Stimulated activated CD4-positive, alpha-beta T cell treated with anti-CD3 and anti-CD28 coated beads, Interleukin-1b, Interleukin-23, amount 100 ng/mL, for 4 hours (primary cell): ENCODE measurements at regions not wholly inside any gene's neighbourhood (a gene's known extent, or its start where the extent isn't known, plus 50 kb on each side); places are given as distances from the start of the nearest gene placed in this dataset.
"Not testable (repeated sequence)": the region's sequence is repeated elsewhere in the genome, so short reads cannot be mapped to it uniquely, and the experiment has no call there.

Experiments
- DNase-seq, 2 donors: peaks; one replicate each; pipeline ENCODE4 v3.0.0-alpha.2; 2020; ENCODE audit warnings: low read depth in 2 of 2

DNA sequence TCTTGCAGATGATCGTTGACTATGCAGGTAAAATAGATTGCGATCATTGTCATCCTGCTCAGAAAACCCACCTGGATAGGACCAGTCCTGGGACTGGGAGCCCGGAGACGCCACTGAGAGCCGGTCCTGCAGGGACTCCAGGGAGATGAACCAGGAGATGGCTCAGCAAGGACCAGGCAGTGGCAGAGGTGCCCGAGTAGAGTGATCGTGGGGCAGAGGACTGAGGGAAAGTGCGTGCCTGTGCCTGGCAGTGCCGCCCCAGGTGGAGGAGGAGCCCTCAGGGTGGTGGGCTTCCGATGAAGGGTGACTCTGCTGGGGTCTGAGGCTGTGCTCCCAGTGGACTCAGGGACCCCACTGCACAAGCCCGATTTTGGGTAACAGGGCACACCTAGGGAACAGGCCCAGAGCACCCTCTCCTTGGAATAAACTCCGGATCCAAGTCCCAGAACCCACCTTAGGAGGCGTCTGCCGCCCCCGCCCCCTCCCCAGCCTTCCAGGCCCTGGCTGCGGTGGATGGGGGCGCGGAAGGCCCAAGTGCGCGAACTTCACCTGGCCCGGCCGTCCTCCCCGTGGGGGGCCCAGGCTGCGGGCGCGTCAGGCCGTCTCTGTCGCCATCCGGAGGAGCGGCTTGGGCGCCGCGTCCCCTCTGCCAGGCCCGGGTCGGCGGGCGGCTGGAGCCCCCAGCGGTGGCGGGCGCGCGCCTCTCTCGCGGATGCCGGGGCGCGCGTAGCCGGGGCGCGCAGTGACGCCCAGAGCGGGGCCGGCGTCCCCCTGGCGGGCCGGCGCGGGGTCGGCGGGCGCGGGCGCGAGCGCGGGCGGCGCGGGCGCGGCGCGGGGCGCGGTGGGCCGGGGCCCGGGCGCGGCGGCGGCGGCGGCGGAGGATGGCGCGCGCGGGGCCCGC, 1338.8 kb downstream of the BRD1 start:
- no peak for DNase-seq

DNA sequence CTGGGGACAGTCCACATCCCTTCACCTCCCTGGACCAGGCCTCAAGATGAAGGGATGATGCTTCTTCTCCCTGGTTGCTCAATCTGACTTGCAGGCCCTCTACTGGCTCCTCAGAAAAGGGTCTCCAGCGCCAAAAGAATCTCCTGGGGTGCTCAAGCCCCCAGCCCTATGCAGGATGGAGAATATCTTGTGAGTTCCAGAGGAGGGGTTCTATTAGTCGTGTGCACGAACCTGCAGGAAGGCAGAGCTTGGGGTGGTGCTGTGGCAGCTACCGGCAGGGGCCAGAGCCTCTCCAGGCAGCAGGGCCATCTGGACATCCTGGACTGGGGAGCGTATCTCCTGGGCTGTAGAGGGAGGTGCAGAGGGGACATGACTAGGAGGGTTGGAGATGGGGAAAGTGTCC, 1339.5 kb downstream of the BRD1 start:
- no peak for DNase-seq

DNA sequence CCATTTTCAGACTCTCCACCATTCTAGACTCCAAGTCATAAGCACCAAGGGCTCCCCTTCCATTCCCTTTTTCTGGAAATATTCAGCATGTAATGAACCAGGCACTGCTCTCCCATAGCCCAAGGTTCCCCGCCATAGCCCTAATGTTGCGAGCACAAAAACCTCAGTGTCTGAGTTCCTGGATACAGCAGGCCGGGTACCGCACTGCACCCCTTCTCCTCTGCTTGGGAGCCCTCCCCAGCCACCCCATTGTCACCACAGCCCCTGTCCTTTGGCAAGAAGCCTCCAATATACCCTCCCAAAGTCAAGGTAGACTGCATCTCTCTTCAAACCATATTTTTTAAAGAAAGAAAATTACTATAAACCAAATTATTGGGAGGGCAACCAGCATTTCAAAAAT, 1341.1 kb downstream of the BRD1 start:
- no peak for DNase-seq

DNA sequence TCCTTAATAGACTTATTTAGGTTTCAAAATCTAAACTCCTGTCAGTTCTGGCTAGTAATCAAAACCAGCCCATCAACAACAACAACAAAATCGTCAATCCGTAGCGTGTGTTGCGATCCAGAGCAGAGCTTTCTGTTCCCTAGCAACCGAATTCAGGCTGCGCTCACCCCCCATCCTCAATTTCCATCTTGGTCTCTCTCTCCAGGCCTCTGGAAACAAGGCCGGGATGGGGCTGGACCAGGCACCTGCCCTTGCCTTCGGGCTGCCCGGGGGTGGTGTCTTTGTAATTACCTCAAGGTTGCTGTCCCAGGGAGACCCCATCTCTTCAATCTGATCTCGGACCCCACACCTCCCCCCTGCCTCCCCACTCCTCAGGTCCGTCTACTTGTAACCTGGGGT, 1341.5 kb downstream of the BRD1 start:
- DNase-seq: no peak

DNA sequence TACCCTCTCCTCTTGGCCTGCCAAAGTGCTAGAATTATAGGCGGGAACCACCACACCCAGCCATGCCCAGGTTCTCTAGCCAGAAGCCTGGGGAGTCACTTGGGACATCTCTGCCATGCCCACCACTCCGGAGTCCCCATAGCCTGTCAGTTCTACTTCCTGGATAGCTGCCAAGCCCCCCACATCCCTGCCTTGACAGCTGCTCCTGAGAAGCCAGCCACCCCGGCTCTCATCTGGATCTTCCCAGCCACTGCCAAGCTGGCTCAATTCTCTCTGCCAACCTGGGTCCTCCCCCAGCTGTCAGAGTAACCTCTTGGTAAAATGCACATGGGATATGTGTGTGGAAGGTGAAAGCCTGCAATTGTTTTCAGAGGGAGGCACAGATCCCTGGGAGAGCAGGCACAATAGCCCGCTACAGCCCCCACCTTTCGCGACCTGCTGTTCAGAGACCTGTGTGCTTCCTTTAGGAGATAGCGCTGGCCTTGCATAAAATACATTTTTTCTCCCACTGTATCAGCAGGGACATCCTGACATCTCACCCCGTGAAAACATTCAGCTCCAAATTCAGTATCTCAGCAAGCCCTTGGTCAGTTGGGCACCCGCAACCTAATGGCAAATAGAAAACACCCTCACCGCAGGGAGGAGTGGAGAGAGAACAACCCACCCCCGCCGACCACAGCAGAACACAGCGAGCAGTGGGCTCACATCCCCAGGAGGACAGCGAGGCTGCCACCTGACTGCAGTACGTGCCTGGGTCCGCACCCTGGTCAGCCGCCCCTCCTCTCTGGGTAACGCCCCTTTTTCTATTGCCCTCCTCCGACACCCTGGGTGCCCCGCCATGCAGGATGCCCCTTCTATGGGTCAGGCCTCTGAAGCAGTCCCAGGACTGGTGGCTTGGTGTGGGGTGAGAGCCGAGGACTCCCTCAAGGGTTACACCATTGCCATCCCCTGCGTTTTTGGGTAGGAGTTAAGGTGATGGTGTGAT, 1342.2 kb downstream of the BRD1 start:
- DNase-seq: no peak

DNA sequence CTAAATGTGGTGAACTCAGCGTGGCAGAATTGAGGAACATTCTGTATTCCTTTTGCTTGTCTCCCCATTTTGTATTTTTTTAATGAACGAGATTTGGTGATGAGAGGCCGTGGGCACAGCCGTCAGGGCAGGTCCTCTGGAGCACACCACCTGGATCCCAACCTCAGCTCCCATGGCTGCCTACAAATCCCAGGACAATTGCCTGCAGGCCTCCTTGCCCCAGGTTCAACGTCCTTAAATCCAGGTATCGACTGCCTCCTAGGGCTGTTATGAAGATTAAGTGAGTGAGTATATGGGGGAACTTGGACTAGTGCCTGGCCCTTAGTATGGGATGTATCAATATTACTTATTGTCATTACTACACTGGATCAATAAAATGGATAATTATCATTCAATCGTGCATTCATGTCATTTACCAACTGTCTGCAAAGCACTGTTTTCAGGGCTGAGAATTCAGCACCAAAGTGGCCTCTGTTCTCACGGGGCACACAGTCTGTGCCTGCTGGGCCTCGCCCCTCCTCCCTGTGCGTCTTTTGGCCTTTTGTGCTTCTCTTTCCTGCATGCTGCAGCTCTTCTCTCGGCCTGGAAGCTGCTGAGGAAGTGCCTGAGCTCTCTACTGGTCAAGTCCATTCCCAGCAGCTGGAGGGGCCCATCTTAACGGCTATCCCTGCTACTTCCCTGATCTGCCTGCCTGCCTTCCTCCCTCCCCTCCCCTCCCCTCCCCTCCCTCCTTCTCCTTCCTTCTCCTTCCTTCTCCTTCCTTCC, 1343.7 kb downstream of the BRD1 start:
- DNase-seq: no peak

DNA sequence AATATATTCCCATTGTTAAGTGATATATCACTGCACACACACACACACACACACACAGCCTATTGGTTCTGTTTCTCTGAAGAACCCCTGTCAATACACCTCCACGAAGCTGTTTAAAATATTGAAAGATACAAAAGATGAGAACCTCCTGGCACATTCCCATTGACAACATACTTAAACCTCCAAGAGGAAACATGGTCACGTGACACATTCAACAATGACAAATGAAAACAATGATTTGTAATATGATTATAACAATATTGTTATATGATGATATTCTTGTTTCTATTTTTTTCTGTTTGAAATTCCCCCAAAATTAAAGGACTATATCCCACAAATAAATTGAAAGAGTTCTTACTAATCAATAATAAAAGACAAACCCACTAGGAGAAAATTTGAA, 1344.9 kb downstream of the BRD1 start:
- DNase-seq: no peak

DNA sequence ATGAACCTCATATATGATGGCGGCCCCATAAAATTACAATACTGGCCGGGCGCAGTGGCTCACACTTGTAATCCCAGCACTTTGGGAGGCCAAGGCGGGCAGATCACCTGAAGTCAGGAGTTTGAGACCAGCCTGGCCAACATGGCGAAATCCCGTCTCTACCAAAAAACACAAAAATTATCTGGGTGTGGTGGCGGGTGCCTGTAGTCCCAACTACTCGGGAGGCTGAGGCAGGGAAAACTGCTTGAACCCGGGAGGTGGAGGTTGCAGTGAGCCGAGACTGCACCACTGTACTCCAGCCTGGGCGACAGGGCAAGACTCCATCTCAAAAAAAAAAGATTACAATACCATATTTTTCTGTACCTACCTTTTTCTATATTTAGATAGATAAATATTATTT, 1345.5 kb downstream of the BRD1 start:
- DNase-seq: not testable (repeated sequence)

DNA sequence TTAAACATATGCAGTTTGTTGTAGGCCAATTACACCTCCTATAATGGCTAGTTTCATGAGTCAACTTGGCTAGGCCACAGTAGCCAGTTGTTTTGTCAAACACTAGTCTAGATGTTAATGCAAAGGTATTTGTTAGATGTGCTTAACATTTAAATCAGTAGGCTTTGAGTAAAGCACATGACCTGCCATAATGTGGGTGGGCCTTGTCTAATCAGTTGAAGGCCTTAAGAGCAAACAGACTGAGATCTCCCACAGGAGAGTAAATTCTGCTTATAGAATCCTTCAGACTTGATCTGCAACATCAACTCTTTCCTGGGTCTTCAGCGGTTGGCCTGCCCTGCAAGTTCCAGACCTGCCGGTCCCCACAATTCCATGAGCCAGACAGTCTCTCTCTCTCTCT, 1345.9 kb downstream of the BRD1 start:
- DNase-seq: no peak

DNA sequence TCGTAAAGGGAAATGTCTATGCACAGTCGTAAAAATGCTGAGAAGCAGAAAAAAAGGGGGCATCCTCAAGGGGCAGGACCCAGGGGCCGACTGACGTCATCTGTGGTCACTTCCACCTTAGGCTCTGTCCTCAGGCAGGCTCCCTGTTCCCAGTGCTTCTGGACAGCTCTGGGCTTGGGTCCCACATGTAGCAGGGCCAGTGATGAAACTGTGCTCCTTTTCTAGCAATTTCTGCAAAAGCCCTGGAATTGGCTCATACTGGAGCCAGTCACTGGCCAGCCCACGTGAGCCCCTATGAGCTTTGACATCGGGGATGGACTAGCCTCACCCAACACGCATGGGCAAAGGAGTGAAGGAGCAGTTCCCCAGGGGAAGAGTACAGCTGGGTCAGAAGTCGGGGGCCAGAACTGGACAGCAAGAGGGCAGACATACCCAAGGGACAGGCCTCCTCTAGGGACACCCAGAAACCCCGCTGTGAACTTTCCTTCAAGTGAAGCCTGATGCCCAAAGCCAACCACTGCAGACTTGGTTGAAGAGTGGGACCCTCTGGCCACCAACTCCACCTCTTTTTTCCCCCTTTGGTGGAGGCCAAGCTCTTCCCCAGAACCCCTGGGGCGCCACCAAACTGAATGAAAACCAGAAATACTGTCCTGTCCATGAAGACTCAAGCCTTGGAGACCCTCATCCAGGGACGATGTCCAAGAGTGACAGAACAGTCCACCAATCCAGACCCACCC, 1349.0 kb downstream of the BRD1 start:
- no peak for DNase-seq

DNA sequence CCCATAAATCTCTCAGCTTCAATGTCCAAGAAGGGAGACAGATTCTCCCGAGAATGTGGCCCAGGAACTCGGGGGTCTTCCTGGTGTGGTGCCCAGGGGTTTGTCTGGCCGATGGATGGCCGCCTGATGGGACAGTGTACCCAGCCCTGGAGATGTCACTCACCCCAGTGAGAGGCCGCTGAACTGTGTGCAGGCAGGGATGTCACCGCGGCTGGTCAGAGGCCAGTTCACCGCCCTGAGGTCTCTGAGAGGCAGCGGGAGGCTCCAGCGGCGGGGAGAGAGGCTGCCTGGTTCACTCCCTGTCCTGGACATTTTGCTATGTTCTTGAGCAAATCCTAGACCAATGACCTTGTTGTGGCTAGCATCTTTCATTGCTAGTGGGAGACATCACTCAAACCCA, 1349.5 kb downstream of the BRD1 start:
- no peak for DNase-seq

DNA sequence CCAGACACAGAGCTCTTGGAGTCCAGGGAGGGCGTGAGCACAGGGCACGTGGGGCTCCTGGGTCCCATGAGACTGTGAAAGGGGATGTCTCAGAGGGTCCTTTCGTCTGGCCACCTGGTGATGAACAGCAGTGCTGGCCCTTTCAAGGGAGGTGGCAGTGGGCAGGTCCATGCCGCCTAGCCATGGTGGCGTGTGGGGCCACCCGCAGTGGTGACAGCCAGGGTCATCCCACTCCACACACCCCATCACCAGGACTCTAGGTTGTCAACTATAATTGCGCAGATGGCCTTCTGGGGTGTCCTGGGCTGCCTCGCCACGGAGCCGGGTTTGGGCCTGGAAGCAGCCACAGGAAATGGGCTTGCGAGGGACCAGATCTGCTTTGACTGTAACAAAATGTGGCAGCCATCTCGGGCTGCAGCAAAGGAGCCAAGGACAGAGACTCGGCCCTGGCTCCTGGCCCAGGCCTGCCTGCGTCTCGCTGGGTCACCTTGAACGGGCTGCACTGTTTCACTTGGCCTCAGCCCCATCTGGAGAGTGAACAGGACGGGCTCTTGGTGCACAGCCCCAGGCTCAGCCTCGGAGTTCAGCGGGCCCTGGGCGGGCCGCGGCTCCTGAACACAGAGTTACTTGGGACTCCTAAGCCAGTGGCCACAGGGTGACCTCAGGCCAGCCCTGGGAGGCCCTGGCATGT, 1350.5 kb downstream of the BRD1 start:
- DNase-seq: no peak

DNA sequence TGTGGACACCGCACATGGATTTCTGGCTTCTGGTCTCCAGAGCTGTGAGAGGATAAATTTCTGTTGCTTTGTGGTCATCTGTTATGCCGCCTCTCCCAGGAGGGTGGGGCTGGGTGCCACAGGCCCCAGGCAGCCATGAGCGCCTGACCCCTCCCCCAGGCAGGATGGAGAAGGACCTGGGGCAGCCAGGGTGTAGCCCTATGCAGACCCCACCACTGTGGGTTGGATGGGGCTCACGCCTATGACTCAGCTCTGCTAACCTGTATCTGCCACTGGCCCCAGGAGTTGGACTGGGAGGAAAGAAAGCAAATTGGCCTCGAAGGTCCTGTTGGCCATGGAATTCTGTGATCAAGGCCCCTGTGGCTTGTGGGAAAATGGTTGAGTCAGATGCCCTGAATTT, 1351.1 kb downstream of the BRD1 start:
- no peak for DNase-seq

DNA sequence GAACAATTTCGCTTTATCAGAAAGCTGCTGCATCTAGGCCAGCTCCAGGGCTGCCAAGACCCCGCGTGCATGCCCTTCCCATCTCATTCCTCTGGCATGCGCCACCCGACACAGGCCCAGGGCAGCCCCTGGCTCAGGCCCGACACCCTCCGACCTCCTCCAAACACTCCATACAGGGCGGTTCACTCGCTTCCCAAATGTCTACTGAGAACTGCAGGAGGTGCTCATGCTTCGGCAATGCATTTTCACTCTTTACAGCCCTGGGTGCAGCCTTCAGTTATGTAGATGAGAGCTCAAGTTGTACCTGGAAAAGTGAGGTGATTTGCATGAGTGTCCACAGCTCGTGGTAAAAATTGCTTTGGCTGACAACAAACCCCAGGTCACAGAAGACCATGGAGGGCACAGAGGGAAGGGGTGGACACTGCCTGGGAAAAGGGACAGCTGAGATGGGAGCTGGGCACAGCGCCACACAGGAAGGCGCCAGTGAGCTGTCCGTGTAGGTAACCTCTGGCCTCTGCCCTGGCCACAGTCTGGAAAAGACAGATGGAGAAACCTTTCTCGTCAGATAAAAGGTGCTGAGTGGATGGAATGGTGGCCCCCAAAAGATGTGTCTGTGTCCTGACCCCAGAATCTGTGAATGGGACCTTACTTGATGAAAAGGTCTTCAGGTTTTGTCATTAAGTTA, 1351.9 kb downstream of the BRD1 start:
- no peak for DNase-seq

DNA sequence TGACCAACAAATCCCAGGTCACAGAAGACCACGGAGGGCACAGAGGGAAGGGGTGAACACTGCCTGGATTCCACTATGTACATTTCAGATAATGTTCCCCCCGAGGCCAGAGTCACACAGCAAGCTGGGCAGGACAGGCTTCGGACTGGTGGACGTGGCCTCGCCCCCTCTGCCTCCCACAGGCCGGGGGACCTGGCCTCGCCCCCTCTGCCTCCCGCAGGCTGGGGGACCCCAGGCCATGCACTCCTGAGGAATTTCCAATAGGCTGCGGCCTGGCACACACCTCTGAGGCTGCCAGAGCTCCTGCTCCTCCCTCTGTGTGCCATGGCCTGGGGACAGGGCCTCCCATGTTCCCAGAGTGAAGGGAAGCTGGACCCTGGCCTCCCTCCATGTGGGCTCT, 1352.8 kb downstream of the BRD1 start:
- DNase-seq: no peak

DNA sequence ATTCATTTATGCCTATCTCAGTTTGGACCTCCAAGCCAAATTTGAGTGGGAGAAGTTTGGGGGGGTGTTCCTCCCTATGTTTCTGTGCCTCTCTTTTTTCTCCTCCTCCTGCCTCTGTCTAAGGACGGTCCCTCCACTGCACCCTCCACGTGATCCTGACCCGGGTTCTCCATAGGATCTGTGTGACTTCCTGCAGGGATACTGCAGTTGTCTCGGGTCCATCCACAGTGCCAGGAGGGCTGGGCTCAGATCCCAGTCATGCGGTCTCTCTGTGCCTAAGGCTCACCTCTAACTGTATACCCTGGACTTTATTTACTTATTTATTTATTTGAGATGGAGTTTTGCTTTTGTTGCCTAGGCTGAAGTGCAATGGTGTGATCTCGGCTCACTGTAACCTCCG, 1354.5 kb downstream of the BRD1 start:
- DNase-seq: no peak

DNA sequence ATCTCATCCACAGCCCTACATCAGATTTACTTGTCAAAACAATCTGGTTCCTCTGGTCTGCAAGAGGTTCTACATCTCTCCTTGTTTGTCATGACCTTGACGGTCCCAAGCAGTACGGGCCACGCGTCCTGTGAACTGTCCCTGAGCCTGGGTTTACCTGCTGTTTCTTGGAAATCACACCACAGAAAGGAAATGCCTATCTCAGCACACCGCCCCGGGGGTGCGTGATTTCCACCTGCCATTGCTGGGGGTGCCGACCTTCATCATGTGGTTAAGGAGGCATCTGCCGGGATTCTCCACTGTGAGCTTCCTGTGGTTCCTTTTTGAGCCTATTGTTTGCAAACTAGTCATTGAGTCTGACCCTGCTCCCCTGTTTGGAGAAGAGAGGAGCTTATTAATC, 1363.4 kb downstream of the BRD1 start:
- no peak for DNase-seq

DNA sequence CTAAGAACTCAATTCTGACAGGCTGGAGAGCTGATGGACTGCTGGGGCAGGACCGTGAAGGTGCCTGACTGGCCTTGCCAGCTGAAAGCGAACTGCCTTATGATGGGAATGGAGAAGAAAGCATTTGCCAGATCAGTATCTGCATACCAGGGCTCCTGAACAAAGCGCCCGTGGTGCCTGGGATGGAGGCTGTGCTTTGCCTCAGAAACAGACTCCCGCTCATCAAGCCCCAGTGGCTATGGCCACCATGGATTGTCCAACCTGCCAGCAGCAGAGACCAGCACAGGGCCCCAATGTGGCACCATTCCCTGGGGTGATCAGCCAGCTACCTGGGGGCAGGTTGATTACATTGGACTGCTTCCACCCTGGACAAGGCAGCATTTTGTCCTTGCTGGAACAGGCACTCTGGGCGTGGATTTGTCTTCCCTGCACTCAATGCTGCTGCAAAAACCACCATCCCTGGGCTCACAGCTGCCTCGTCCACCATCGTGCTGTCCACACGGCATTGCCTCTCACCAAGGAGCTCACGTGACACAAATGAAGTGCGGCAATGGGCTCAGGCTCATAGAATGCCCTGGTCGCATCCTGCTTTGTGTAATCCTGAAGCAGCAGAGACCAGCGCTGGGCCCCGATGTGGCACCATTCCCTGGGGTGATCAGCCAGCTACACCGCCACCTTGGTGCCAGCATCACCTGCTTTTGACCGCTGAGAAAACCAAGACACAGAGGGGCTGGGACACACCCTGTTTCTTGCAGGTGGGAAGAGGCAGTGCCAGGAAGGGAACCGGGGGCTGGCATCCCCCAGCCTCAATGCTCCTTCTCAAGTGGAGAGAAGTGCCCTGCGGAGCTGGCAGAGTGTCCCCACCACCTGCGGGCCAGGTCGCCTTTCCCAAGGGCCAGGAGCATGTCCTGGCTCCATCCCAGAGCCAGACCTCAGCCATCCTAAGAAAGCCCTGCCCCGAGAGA, 1367.5 kb downstream of the BRD1 start:
- no peak for DNase-seq

DNA sequence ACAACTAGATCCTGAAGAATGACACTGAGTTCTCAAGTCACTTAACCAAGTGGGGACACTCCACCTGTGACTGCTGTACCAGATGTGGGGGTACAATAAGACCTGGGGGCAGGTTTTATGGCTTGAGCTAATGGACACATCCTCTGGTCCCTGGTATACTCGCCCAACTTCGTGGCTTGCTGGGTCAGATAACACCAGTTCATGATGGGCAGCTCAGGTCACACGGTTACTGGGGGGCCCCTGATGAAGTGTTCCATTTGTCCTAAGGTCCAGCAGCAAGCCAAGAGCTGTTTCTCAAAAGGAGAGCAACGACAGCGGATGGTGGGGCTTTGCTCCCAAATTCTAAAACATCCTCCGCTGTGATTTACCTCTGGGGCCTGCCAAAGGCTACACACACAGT, 1368.4 kb downstream of the BRD1 start:
- DNase-seq: no peak
